Aorta (tissue), 5 donors: ENCODE measurements at regions not wholly inside any gene's neighbourhood (a gene's known extent, or its start where the extent isn't known, plus 50 kb on each side); places are given as distances from the start of the nearest gene placed in this dataset.
"Not testable (repeated sequence)": the region's sequence is repeated elsewhere in the genome, so short reads cannot be mapped to it uniquely, and the experiment has no call there.

Experiments used
- ATAC-seq: fragments of 200-7000 bp; cut with Tn5 transposase; one replicate; pipeline ENCODE4 v1.9.1; 2022; ENCODE audit warnings: moderate library complexity; ENCODE audit not compliant: low FRiP score
- DNase-seq, 2 donors: peaks; one replicate each; pipeline ENCODE4 v3.0.0-alpha.2; 2020
- H3K27ac ChIP-seq, 2 donors: one replicate each; pipeline ENCODE4 v1.5.1; 2013; ENCODE audit warnings: low read length in 2 of 2, mild to moderate bottlenecking in 2 of 2, moderate library complexity in 2 of 2, control low read depth in 1 of 2, inconsistent platforms in 1 of 2, low read depth in 1 of 2
- H3K27me3 ChIP-seq, 2 donors: one replicate each; pipeline ENCODE4 v1.6.1; 2013; ENCODE audit warnings: control low read depth in 1 of 2, low read length in 1 of 2, mild to moderate bottlenecking in 1 of 2, moderate library complexity in 1 of 2; ENCODE audit not compliant: insufficient read depth in 2 of 2, control insufficient read depth in 1 of 2
- H3K36me3 ChIP-seq, 2 donors: one replicate each; pipeline ENCODE4 v1.6.1; 2013; ENCODE audit warnings: control low read depth in 1 of 2, low read length in 1 of 2, mild to moderate bottlenecking in 1 of 2; ENCODE audit not compliant: insufficient read depth in 2 of 2, control insufficient read depth in 1 of 2
- H3K4me1 ChIP-seq, 2 donors: one replicate each; pipeline ENCODE4 v1.6.1; 2013; ENCODE audit warnings: low read length in 2 of 2, control low read depth in 1 of 2, mild to moderate bottlenecking in 1 of 2, moderate library complexity in 1 of 2; ENCODE audit not compliant: insufficient read depth in 2 of 2, control insufficient read depth in 1 of 2
- H3K4me3 ChIP-seq, 2 donors: one replicate each; pipeline ENCODE4 v1.5.1; 2013; ENCODE audit warnings: low read length in 2 of 2, control low read depth in 1 of 2, mild to moderate bottlenecking in 1 of 2
- H3K9me3 ChIP-seq: one replicate; pipeline ENCODE4 v1.6.1; 2013; ENCODE audit warnings: mild to moderate bottlenecking, low read length; ENCODE audit not compliant: control insufficient read depth
- WGBS, 2 donors: extraction: QIAGEN DNeasy Blood & Tissue Kit; methylation state at CpG; one replicate each; pipeline ENCODE4 v1.1.7; 2013; 5-methylcytosine and 5-hydroxymethylcytosine counted together
- intact Hi-C, 2 donors: fragments of 100-400 bp; cut with DNase I; formaldehyde crosslinking; loops; one replicate each; pipeline versions ENCODE4 v1.14.2 to v1.15.0; 2022
- donor health status: healthy with polysubstance abuse.
- donor health status: Bipolar disorder and iron deficiency.
- donor health status: DM: no; HTN: no; CAD: no.
- donor health status: DM: no; HTN: no; CAD: no.
- donor health status: DM: yes; HTN: yes; CAD: no.

DNA sequence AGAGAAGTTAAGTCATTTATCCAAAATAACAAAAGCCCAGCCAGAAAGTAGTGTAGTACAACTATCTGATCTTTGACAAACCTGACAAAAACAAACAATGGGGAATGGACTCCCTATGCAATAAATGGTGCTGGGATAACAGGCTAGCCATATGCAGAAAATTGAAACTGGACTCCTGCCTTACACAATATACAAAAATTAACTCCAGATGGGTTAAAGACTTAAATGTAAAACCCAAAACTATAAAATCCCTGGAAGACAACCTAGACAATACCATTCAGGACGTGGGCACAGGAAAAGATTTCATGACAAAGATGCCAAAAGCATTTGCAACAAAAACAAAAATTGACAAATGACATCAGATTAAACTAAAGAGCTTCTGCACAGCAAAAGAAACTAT, 561.4 kb upstream of the CHAC2 start:
- intact Hi-C loops, ATAC-seq, H3K4me1 ChIP-seq, H3K27me3 ChIP-seq, DNase-seq, H3K36me3 ChIP-seq, H3K27ac ChIP-seq, H3K4me3 ChIP-seq, H3K9me3 ChIP-seq: not testable (repeated sequence)
- WGBS, 2 donors = 53 to 60% methylated on average over 1 of the region's 1 CpG

DNA sequence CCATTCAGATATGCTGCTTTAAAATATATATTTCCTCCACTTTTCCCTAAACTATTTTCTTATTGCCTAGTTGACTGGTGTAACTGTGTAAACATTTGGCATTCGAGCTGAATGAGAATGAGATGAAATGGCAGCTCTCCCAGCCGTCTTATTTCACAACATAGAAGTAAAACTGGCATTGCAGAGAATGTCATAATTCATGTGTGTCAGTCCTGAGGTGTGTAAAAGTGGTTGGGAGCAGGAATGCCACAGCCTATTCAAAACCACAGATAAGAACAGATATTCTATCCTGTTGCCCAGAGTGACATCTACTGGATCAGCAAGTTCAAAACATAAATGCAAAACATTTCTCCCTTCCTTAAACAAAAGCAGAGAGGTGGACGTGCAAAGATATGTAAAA, 565.5 kb upstream of the CHAC2 start:
- Histone ChIP-seq H3K36me3 (no peaks in the 10 kb centered on the region), H3K4me1 (no peaks in the 10 kb centered on the region), H3K27me3 (no peaks in the 10 kb centered on the region), H3K27ac (no peak overlapping the region), H3K9me3 (no peaks in the 10 kb centered on the region), H3K4me3 (no peak overlapping the region)
- no peak for DNase-seq
- intact Hi-C loops = no loop called here
- whole genome bisulfite sequencing, 2 donors = 16 to 17% methylated on average over 3 of the region's 3 CpGs
- ATAC-seq = peak; percentile 71

DNA sequence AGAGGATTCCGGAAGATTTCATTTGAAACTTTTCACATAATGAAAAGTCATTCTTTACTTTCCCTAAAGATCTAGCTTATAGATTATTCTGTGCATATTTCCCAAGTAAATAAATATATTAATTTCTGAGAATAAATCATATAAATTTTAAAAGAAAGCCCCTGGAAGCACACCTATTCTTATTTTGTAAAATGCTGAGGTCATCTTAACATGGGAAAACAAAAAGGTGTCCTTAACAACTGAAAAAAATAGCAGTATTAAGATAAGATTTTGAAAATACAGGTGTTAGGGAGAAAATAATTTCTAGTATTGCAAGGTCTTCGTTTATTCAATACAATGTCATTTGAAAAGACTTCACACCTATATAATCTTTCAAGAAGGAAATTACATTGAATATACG, 567.5 kb upstream of the CHAC2 start:
- intact Hi-C loops = no loop called here

DNA sequence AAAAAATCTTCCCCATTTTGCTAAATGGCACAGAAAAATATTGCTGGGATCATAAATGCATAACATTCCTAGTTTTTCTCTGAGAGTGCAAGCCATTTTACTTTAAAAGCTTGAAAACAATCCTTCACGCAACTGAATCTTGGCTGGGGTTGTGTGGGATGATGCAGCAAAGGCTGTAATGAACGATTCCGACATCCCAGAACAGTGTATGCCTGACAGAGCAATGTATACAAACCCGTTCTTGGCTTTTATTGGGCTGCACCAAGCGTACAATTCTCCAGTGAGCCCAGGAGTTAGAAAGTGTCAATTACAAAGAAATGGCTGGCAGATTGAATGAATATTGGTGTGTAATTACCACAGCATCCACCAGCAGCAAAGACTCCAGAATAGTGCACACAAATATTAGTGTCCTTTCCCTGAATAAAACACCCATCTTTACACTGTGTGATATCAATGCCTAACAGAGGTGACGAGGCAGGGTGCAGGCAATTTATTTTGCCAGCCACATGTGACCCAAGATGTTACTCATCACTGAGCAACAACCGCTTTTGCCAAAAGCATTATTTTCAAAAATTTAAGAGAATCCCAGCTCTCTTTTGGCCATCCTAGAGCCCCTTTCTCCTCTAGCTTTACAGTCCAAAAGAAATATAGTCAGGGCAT, 578.6 kb upstream of the CHAC2 start:
- no peak for ATAC-seq
- H3K27me3 ChIP-seq = peaks cover 0 to 1% of the 10 kb centered on the region in 2 donors
- no peaks in the 10 kb centered on the region for H3K36me3 ChIP-seq
- DNase-seq = no peak
- H3K9me3 ChIP-seq = no peaks in the 10 kb centered on the region
- 68 to 69% methylated on average over 7 of the region's 7 CpGs for WGBS, 2 donors
- no peaks in the 10 kb centered on the region for H3K4me1 ChIP-seq
- no peak overlapping the region for H3K27ac ChIP-seq
- intact Hi-C loops = no loop called here
- no peak overlapping the region for H3K4me3 ChIP-seq

More for the DNA sequence above, 567.5 kb upstream of the CHAC2 start:
- Histone ChIP-seq H3K4me1 (no peaks in the 10 kb centered on the region), H3K27me3 (no peaks in the 10 kb centered on the region), H3K9me3 (no peaks in the 10 kb centered on the region), H3K4me3 (no peak overlapping the region), H3K36me3 (no peaks in the 10 kb centered on the region), H3K27ac (no peak overlapping the region)
- 95 to 97% methylated on average over 3 of the region's 3 CpGs for WGBS, 2 donors
- ATAC-seq (no peak), DNase-seq (no peak)

DNA sequence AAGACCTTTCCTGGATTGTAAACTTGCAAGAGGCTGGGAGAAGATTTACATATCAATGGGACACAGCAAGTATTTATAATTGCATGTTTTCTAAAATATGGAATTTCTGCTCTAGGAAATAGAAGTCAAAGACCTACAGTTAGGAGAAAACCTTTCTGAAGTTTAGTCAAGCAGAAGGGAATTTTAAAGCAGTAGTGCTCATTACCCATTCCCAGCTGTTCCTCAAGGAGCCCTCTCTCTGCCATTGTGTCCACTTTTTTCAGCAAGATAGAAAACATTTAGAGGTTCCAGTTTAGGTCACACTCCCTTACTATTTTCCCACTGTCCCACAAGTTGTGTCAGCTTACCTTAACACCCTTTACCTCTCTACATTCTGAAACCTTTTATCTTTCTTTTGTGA, 584.0 kb upstream of the CHAC2 start:
- no peak overlapping the region for H3K4me3 ChIP-seq

DNA sequence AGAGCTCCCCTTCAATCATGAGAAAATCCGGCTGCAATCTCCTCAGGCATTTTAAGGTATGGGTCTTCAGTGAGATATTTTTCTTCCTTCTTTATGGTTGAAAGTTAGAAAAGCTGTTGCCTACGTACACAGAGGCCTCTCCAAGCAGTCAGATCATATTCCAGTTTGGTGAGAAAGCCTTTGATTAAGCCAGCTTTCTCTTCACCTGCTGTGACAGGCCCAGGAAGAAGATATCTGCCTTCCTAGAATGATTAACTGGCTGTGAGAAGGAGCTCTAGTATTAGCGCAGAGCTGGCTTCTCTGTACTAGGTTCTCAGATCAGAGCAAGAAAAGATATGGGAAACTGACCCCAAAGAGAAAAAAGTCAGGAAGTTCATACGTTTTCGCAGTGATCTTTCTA, 585.0 kb upstream of the CHAC2 start:
- DNase-seq = no peak
- Histone ChIP-seq H3K4me1 (no peaks in the 10 kb centered on the region), H3K27ac (no peak overlapping the region), H3K36me3 (no peaks in the 10 kb centered on the region), H3K9me3 (no peaks in the 10 kb centered on the region), H3K27me3 (no peaks in the 10 kb centered on the region), H3K4me3 (no peak overlapping the region)
- no peak for ATAC-seq
- WGBS, 2 donors = 88 to 90% methylated on average over 5 of the region's 5 CpGs
- intact Hi-C loops = no loop called here

More for the DNA sequence above, 584.0 kb upstream of the CHAC2 start:
- intact Hi-C loops = no loop called here
- H3K27me3 ChIP-seq = no peaks in the 10 kb centered on the region
- no peak overlapping the region for H3K27ac ChIP-seq
- DNase-seq (no peak), ATAC-seq (no peak)
- H3K36me3 ChIP-seq = no peaks in the 10 kb centered on the region
- no peaks in the 10 kb centered on the region for H3K4me1 ChIP-seq
- no peaks in the 10 kb centered on the region for H3K9me3 ChIP-seq

DNA sequence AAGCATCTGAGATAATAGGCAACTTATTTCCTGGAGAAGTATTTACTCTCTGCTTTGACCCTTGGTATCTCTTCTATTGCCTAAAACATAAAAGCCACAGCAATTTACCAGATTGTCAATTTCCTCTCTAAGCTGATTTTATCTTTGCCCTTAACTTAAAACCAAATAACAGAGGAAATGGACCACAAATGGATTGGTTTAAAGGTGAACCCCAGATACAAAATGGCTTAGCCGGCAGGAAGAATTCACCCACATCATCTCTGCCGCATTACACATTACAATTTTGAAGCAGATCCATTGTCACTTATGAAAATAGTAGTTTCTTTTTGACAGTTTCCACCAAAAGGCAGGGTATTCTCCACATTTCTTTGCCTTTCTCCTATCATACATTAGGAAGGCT, 585.8 kb upstream of the CHAC2 start:
- Histone ChIP-seq H3K27me3 (no peaks in the 10 kb centered on the region), H3K27ac (no peak overlapping the region), H3K36me3 (no peaks in the 10 kb centered on the region), H3K4me3 (no peak overlapping the region), H3K9me3 (no peaks in the 10 kb centered on the region), H3K4me1 (no peaks in the 10 kb centered on the region)
- ATAC-seq (no peak), DNase-seq (no peak)
- intact Hi-C loops = no loop called here
- WGBS, 2 donors = 94 to 95% methylated on average over 2 of the region's 2 CpGs

DNA sequence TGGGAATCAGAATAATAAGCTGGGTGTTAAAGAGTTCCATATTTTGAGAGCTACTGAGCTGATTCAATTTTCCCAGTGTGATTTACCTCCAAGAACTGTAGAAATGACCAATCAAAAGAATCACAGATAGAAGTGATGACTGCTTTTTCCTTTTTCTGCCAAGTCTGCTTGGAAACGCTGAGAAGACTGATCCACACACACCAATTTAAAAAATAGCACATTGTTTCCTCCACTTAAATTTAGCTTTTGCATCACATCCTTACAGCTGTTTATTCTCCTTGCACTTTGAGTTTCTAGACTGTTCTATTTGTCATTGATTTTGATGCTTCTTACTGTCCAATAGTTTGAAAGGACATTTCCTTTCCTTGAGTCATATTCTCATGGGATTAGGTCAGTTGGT, 590.3 kb upstream of the CHAC2 start:
- DNase-seq = no peak
- H3K27me3 ChIP-seq = no peaks in the 10 kb centered on the region
- 10 to 11% methylated on average over 1 of the region's 1 CpG for WGBS, 2 donors
- H3K9me3 ChIP-seq = no peaks in the 10 kb centered on the region
- no peaks in the 10 kb centered on the region for H3K4me1 ChIP-seq
- H3K36me3 ChIP-seq = no peaks in the 10 kb centered on the region
- H3K27ac ChIP-seq = no peak overlapping the region
- intact Hi-C loops = no loop called here
- H3K4me3 ChIP-seq = no peak overlapping the region
- no peak for ATAC-seq

DNA sequence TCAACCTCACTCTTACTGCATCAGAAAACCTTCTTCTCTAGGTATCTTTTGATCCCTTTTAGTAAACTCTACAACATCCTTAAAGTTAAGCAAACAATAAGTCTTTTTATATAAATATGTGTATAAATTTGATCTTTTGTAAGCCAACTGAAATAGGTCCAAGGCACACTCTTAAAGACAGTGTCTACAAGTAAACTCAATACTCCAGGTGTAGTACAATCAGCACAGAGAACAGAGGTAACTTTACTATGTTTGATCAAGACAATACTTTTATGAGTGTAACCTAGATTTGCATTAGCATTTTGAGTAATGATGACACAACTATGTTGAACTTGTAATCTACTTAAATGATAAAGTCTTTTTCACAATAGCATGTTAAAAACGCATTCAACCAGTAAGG, 593.1 kb upstream of the CHAC2 start:
- H3K4me3 ChIP-seq = no peak overlapping the region
- no peak overlapping the region for H3K27ac ChIP-seq
- H3K4me1 ChIP-seq = no peaks in the 10 kb centered on the region
- no peaks in the 10 kb centered on the region for H3K27me3 ChIP-seq
- ATAC-seq (no peak), DNase-seq (no peak)
- H3K36me3 ChIP-seq = no peaks in the 10 kb centered on the region
- H3K9me3 ChIP-seq = no peaks in the 10 kb centered on the region
- 93% methylated on average over 1 of the region's 1 CpG for WGBS, 2 donors
- intact Hi-C loops = no loop called here
